K562 (cell line): ENCODE measurements at regions not wholly inside any gene's neighbourhood (a gene's known extent, or its start where the extent isn't known, plus 50 kb on each side); places are given as distances from the start of the nearest gene placed in this dataset.

Experiments used
- ATAC-seq: fragments of 200-7000 bp; cut with Tn5 transposase; 3 replicates; pipeline ENCODE4 v1.9.1; 2020; ENCODE audit warnings: moderate library complexity
- BruUV-seq: library from RNA; stranded (reverse); fragments of 400-500 nt; replicated peaks from 2 replicates; lab custom pipeline; 2021; lab: Mats Ljungman, UMichigan
- CTCF ChIA-PET: fragments of 300-600 bp; formaldehyde crosslinking; extraction: SDS; loops from one replicate; lab custom pipeline; 2021; ENCODE audit warnings: low intra/inter-chr PET ratio; lab: Yijun Ruan, JAX
- POLR2A ChIA-PET: fragments of 300-600, 350-650 bp; sonication (Branson Sonifier 250); formaldehyde crosslinking; extraction: SDS; loops from one replicate; lab custom pipeline; 2021; ENCODE audit warnings: antibody characterized with exemption, inconsistent platforms; lab: Yijun Ruan, JAX
- DNase-seq, 4 experiments: peaks; one replicate each; pipeline versions ENCODE4 v3.0.0 to v3.0.0-alpha.2; 2011 to 2018; ENCODE audit warnings: low spot score in 3 of 4, mixed read lengths in 3 of 4; ENCODE audit errors: extremely low read depth in 1 of 4
- FAIRE-seq: peaks from 2 replicates; lab custom pipeline; 2011; peaks lifted over from hg19 to GRCh38; lab: Jason Lieb, UNC
- H2AFZ ChIP-seq: 2 replicates; pipeline ENCODE4 v1.6.0; 2011; ENCODE audit warnings: low read depth, low read length, control low read depth, inconsistent platforms
- H3K27ac ChIP-seq: fragments of 200-600 bp; 3 replicates; pipeline ENCODE4 v1.8.0; 2011; ENCODE audit warnings: low read depth, mild to moderate bottlenecking, control low read depth, inconsistent platforms, low read length, moderate library complexity, mixed read lengths; ENCODE audit errors: extremely low read depth
- H3K27me3 ChIP-seq, 2 experiments: fragments of 300-600 bp in 1 of 2; 2 replicates in 1 of 2; 3 replicates in 1 of 2; pipeline versions ENCODE4 v1.6.0 to v1.8.0; 2011; ENCODE audit warnings: inconsistent platforms in 2 of 2, low read length in 2 of 2, mild to moderate bottlenecking in 1 of 2, mixed read lengths in 1 of 2, moderate library complexity in 1 of 2; ENCODE audit not compliant: control insufficient read depth in 2 of 2, insufficient read depth in 2 of 2
- H3K36me3 ChIP-seq: fragments of 300-600 bp; 3 replicates; pipeline ENCODE4 v1.8.0; 2011; ENCODE audit warnings: mild to moderate bottlenecking, low read length, inconsistent platforms; ENCODE audit not compliant: control insufficient read depth, insufficient read depth
- H3K4me1 ChIP-seq, 2 experiments: fragments of 200-600 bp in 1 of 2; replicated peaks in 1 of 2; 2 replicates in 1 of 2; 3 replicates in 1 of 2; pipeline versions ENCODE4 v1.5.1 to v1.8.0; 2011; ENCODE audit warnings: inconsistent platforms in 2 of 2, low read length in 2 of 2, mild to moderate bottlenecking in 1 of 2, mixed read lengths in 1 of 2, moderate library complexity in 1 of 2; ENCODE audit not compliant: control insufficient read depth in 2 of 2, insufficient read depth in 2 of 2
- H3K4me2 ChIP-seq: 2 replicates; pipeline ENCODE4 v1.6.1; 2011; ENCODE audit warnings: low read length, control low read depth, inconsistent platforms, mixed read lengths; ENCODE audit not compliant: insufficient read depth
- H3K4me3 ChIP-seq: fragments of 200-600 bp; sonication (generic), shearing (Covaris generic); 2 replicates; pipeline ENCODE4 v1.5.1; 2016; ENCODE audit warnings: control low read depth, inconsistent platforms
- H3K79me2 ChIP-seq: fragments of 200-600 bp; 3 replicates; pipeline ENCODE4 v1.8.0; 2011; ENCODE audit warnings: low read length, inconsistent platforms; ENCODE audit not compliant: control insufficient read depth, insufficient read depth
- H3K9ac ChIP-seq, 2 experiments: 2 replicates each; pipeline versions ENCODE4 v1.6.0 to v1.6.1; 2011; ENCODE audit warnings: low read depth in 2 of 2, low read length in 2 of 2, control low read depth in 1 of 2, inconsistent platforms in 1 of 2, mild to moderate bottlenecking in 1 of 2, mixed read lengths in 1 of 2; ENCODE audit not compliant: insufficient read depth in 1 of 2
- H3K9me1 ChIP-seq: one replicate; pipeline ENCODE4 v1.6.0; 2011; ENCODE audit warnings: inconsistent platforms, mild to moderate bottlenecking, low read length, moderate library complexity; ENCODE audit not compliant: control insufficient read depth, insufficient read depth
- H3K9me3 ChIP-seq: replicated peaks from 2 replicates; pipeline ENCODE4 v1.5.1; 2011; ENCODE audit warnings: low read depth, low read length, inconsistent platforms; ENCODE audit not compliant: control insufficient read depth, insufficient read depth
- H4K20me1 ChIP-seq: replicated peaks from 2 replicates; pipeline ENCODE4 v1.6.1; 2011; ENCODE audit warnings: low read length, inconsistent platforms, mixed read lengths; ENCODE audit not compliant: control insufficient read depth, insufficient read depth
- CBX1 ChIP-seq: sonication (generic); IDR thresholded peaks from 2 replicates; pipeline ENCODE4 v1.6.1; 2016; ENCODE audit warnings: antibody characterized with exemption, low read depth, mild to moderate bottlenecking
- CEBPG ChIP-seq, 3 experiments: fragments of 200-800 bp in 1 of 3; sonication (Bioruptor generic) in 1 of 3; sonication (generic) in 1 of 3; formaldehyde crosslinking in 1 of 3; IDR thresholded peaks in 2 of 3; conservative IDR thresholded peaks in 1 of 3; 2 replicates each; pipeline versions ENCODE4 v1.6.1 to v1.8.0; 2016 to 2022; ENCODE audit warnings: missing compliant biosample characterization in 2 of 3, missing genetic modification characterization in 2 of 3, mild to moderate bottlenecking in 1 of 3, missing genetic modification reagents in 1 of 3
- CSDE1 ChIP-seq, 2 experiments: fragments of 450-650 bp; IDR thresholded peaks; 2 replicates each; pipeline ENCODE4 v1.6.1; 2016; ENCODE audit warnings: mild to moderate bottlenecking in 1 of 2
- FOXK1 ChIP-seq: sonication (generic); formaldehyde crosslinking; IDR thresholded peaks from 2 replicates; pipeline ENCODE4 v1.8.0; 2022; ENCODE audit warnings: missing genetic modification reagents, mild to moderate bottlenecking, borderline replicate concordance
- HMG20B ChIP-seq: fragments of 250-450 bp; sonication (Bioruptor Pico); IDR thresholded peaks from 2 replicates; pipeline ENCODE4 v1.5.0; 2021; ENCODE audit warnings: mild to moderate bottlenecking
- HNRNPUL1 ChIP-seq: fragments of 200-400 bp; formaldehyde crosslinking; IDR thresholded peaks from 2 replicates; pipeline ENCODE4 v1.6.1; 2017; ENCODE audit warnings: low read length
- MAFK ChIP-seq: IDR thresholded peaks from 2 replicates; pipeline ENCODE4 v1.6.1; 2011; ENCODE audit warnings: low read length, improper control_type of control experiment
- RCOR1 ChIP-seq, 2 experiments: IDR thresholded peaks; 2 replicates each; pipeline ENCODE4 v1.6.1; 2012; ENCODE audit warnings: low read depth in 2 of 2, low read length in 2 of 2, borderline replicate concordance in 1 of 2, improper control_type of control experiment in 1 of 2
- ZNF174 ChIP-seq: fragments of 250-450 bp; sonication (Bioruptor Pico); IDR thresholded peaks from 2 replicates; pipeline ENCODE4 v1.4.0; 2020; ENCODE audit warnings: mild to moderate bottlenecking
- ZNF644 ChIP-seq: fragments of 200-800 bp; sonication (Bioruptor generic); IDR thresholded peaks from 2 replicates; pipeline ENCODE4 v1.6.1; 2016; ENCODE audit warnings: low read depth, missing genetic modification characterization, missing compliant biosample characterization
- ZZZ3 ChIP-seq: fragments of 450-650 bp; IDR thresholded peaks from 2 replicates; pipeline ENCODE4 v1.6.1; 2016; ENCODE audit warnings: antibody characterized with exemption, mild to moderate bottlenecking, moderate library complexity
- WGBS: fragments of 100-300 bp; shearing (Covaris generic); methylation state at CpG from one replicate; pipeline ENCODE4 v1.1.6; 2016; ENCODE audit warnings: low coverage, mixed read lengths; ENCODE audit not compliant: insufficient coverage; ENCODE audit errors: missing lambda C conversion rate; 5-methylcytosine and 5-hydroxymethylcytosine counted together
- in situ Hi-C: fragments of 300-500 bp; cut with MboI; formaldehyde crosslinking; loops from 4 replicates; pipeline ENCODE4 v1.15.0; 2018; ENCODE audit warnings: inconsistent platforms, mixed read lengths
- intact Hi-C: fragments of 100-400 bp; cut with micrococcal nuclease; formaldehyde crosslinking; loops from 2 replicates; pipeline ENCODE4 v1.14.2; 2022
- TF ChIP-seq, protein P1 (sequence below), 3 experiments: IDR thresholded peaks in 2 of 3; conservative IDR thresholded peaks in 1 of 3; 2 replicates each; pipeline ENCODE4 v1.5.1; 2011 to 2012; ENCODE audit warnings: low read length in 3 of 3, mild to moderate bottlenecking in 3 of 3, control low read depth in 2 of 3, improper control_type of control experiment in 1 of 3, inconsistent platforms in 1 of 3, low read depth in 1 of 3, mixed read lengths in 1 of 3, moderate library complexity in 1 of 3; ENCODE audit not compliant: insufficient read depth in 2 of 3
- TF ChIP-seq, protein P2 (sequence below): sonication (generic); formaldehyde crosslinking; IDR thresholded peaks from 2 replicates; pipeline ENCODE4 v1.9.0; 2022; ENCODE audit warnings: mild to moderate bottlenecking, missing genetic modification reagents
- TF ChIP-seq, protein P3 (sequence below): fragments of 450-650 bp; formaldehyde crosslinking; IDR thresholded peaks from 2 replicates; pipeline ENCODE4 v1.4.0; 2022; ENCODE audit warnings: mild to moderate bottlenecking, moderate library complexity

DNA sequence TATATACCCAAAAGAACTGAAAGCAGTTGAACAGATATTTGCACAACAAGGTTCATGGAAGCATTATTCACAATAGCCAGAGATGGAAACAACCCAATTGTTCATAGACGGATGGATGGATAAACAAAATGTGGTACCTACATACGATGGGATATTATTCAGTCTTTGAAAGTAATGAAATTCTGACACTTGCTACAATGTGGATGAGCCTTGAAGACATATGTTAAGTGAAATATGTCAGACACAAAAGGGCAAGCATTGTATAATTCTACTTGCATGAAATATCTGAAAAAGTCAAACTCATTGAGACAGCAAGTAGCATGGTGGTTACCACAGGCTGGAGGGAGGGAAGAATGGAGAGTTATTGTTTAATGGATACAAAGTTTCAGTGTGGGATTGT lies 696.1 kb downstream of the MATN1 start:
- no TSS peak for BruUV-seq
- H3K36me3 ChIP-seq, result no peaks in the 10 kb centered on the region
- CTCF ChIA-PET, result no interaction called here
- POLR2A ChIA-PET, result no interaction called here
- no peaks in the 10 kb centered on the region for H3K79me2 ChIP-seq
- no peak for DNase-seq
- H4K20me1 ChIP-seq, result no peaks in the 10 kb centered on the region
- no peaks in the 10 kb centered on the region; a peak in 1 of 5 replicates for H3K27me3 ChIP-seq
- intact Hi-C loops (no loop called here), in situ Hi-C loops (no loop called here)
- no peak for FAIRE-seq
- H3K9me1 ChIP-seq, result no peaks in the 10 kb centered on the region
- 2% methylated on average over 2 of the region's 2 CpGs for WGBS
- no peak overlapping the region for H2AFZ ChIP-seq
- no peak for ATAC-seq
- H3K4me1 ChIP-seq, result no peaks in the 10 kb centered on the region
- no peak overlapping the region for H3K4me3 ChIP-seq
- no peak overlapping the region for H3K27ac ChIP-seq
- TF ChIP-seq ZNF174 (CRISPR knock-in tag) (no peak), FOXK1 (CRISPR knock-in tag) (no peak), CEBPG (CRISPR knock-in tag; IDR thresholded peaks at IDR 0.05) (no peak), CEBPG (tag; conservative IDR thresholded peaks at IDR 0.05 in 1 of 2, IDR thresholded peaks at IDR 0.05 in 1 of 2) (no peak), HMG20B (CRISPR knock-in tag) (no peak), RCOR1 (IDR thresholded peaks at IDR 0.05; ENCODE audit: borderline replicate concordance in 1 of 2, low read depth in 2 of 2, low read length in 2 of 2) (no peak), ZZZ3 (no peak), CSDE1 (IDR thresholded peaks at IDR 0.05) (no peak), MAFK (no peak), CBX1 (no peak), HNRNPUL1 (no peak), ZNF644 (tag) (no peak)
- TF ChIP-seq, protein P1, sequence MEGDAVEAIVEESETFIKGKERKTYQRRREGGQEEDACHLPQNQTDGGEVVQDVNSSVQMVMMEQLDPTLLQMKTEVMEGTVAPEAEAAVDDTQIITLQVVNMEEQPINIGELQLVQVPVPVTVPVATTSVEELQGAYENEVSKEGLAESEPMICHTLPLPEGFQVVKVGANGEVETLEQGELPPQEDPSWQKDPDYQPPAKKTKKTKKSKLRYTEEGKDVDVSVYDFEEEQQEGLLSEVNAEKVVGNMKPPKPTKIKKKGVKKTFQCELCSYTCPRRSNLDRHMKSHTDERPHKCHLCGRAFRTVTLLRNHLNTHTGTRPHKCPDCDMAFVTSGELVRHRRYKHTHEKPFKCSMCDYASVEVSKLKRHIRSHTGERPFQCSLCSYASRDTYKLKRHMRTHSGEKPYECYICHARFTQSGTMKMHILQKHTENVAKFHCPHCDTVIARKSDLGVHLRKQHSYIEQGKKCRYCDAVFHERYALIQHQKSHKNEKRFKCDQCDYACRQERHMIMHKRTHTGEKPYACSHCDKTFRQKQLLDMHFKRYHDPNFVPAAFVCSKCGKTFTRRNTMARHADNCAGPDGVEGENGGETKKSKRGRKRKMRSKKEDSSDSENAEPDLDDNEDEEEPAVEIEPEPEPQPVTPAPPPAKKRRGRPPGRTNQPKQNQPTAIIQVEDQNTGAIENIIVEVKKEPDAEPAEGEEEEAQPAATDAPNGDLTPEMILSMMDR (IDR thresholded peaks at IDR 0.05 in 2 of 3, conservative IDR thresholded peaks at IDR 0.05 in 1 of 3; ENCODE audit: insufficient read depth in 2 of 3, low read depth in 1 of 3, low read length in 3 of 3), result no peak
- TF ChIP-seq, protein P2, sequence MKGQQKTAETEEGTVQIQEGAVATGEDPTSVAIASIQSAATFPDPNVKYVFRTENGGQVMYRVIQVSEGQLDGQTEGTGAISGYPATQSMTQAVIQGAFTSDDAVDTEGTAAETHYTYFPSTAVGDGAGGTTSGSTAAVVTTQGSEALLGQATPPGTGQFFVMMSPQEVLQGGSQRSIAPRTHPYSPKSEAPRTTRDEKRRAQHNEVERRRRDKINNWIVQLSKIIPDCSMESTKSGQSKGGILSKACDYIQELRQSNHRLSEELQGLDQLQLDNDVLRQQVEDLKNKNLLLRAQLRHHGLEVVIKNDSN, result no peak
- TF ChIP-seq, protein P3, sequence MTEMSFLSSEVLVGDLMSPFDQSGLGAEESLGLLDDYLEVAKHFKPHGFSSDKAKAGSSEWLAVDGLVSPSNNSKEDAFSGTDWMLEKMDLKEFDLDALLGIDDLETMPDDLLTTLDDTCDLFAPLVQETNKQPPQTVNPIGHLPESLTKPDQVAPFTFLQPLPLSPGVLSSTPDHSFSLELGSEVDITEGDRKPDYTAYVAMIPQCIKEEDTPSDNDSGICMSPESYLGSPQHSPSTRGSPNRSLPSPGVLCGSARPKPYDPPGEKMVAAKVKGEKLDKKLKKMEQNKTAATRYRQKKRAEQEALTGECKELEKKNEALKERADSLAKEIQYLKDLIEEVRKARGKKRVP, result no peak
- H3K9me3 ChIP-seq, result no peaks in the 10 kb centered on the region
- H3K4me2 ChIP-seq, result no peak overlapping the region
- no peak overlapping the region for H3K9ac ChIP-seq
